Smooth muscle cell (in vitro differentiated cells): ENCODE measurements at regions not wholly inside any gene's neighbourhood (a gene's known extent, or its start where the extent isn't known, plus 50 kb on each side); places are given as distances from the start of the nearest gene placed in this dataset.
"Not testable (repeated sequence)": the region's sequence is repeated elsewhere in the genome, so short reads cannot be mapped to it uniquely, and the experiment has no call there.

Experiments used
- DNase-seq: peaks from one replicate; lab custom pipeline; 2025; ENCODE audit not compliant: unreplicated experiment; lab: John Stamatoyannopoulos, UW
- H2AFZ ChIP-seq: fragments of 200-600 bp; sonication (generic); 2 replicates; pipeline ENCODE4 v1.6.0; 2016; ENCODE audit warnings: antibody characterized with exemption, low read depth, mild to moderate bottlenecking
- H3F3A ChIP-seq: fragments of 200-600 bp; sonication (generic); 2 replicates; pipeline ENCODE4 v1.6.0; 2017; ENCODE audit warnings: antibody characterized with exemption, low read depth
- H3K27ac ChIP-seq: fragments of 200-600 bp; sonication (generic); 2 replicates; pipeline ENCODE4 v1.5.1; 2016; ENCODE audit warnings: low read depth, mild to moderate bottlenecking
- H3K27me3 ChIP-seq: fragments of 200-600 bp; sonication (generic); 2 replicates; pipeline ENCODE4 v1.6.1; 2016; ENCODE audit warnings: low read depth, mild to moderate bottlenecking
- H3K36me3 ChIP-seq: fragments of 200-600 bp; sonication (generic); 2 replicates; pipeline ENCODE4 v1.5.1; 2016; ENCODE audit warnings: low read depth
- H3K4me1 ChIP-seq: fragments of 200-600 bp; sonication (generic); 2 replicates; pipeline ENCODE4 v1.5.1; 2016; ENCODE audit warnings: low read depth
- H3K4me2 ChIP-seq: fragments of 200-600 bp; sonication (generic); 2 replicates; pipeline ENCODE4 v1.6.0; 2016; ENCODE audit warnings: mild to moderate bottlenecking
- H3K4me3 ChIP-seq: fragments of 200-600 bp; sonication (generic); 2 replicates; pipeline ENCODE4 v1.5.1; 2016; ENCODE audit warnings: mild to moderate bottlenecking
- H3K79me2 ChIP-seq: fragments of 200-600 bp; sonication (generic); 2 replicates; pipeline ENCODE4 v1.6.0; 2016; ENCODE audit warnings: low read depth, mild to moderate bottlenecking
- H3K9ac ChIP-seq: fragments of 200-600 bp; sonication (generic); 2 replicates; pipeline ENCODE4 v1.6.0; 2016; ENCODE audit warnings: low read depth
- H3K9me3 ChIP-seq: fragments of 200-600 bp; sonication (generic); replicated peaks from 2 replicates; pipeline ENCODE4 v1.5.1; 2016; ENCODE audit warnings: low read depth
- H4K20me1 ChIP-seq: fragments of 200-600 bp; sonication (generic); 2 replicates; pipeline ENCODE4 v1.6.0; 2016; ENCODE audit warnings: low read depth
- WGBS: methylation state at CpG from one replicate; pipeline ENCODE4 v1.1.7; 2016; ENCODE audit warnings: low lambda C conversion rate; 5-methylcytosine and 5-hydroxymethylcytosine counted together
- TF ChIP-seq, protein P1 (sequence below): fragments of 200-600 bp; sonication (generic); IDR thresholded peaks from 2 replicates; pipeline ENCODE4 v1.5.1; 2017; ENCODE audit warnings: borderline replicate concordance, mild to moderate bottlenecking, antibody characterized with exemption; ENCODE audit not compliant: insufficient read depth, poor library complexity, severe bottlenecking

GRCh38 chr1:118381197-118381869 is 196.3 kb upstream of the SPAG17 start:
- WGBS = 89% methylated on average over 1 of the region's 1 CpG
- DNase-seq = no peak
- no peaks in the 10 kb centered on the region for H3K36me3 ChIP-seq
- no peaks in the 10 kb centered on the region for H3F3A ChIP-seq
- H3K4me1 ChIP-seq = no peaks in the 10 kb centered on the region
- no peak overlapping the region for H3K9ac ChIP-seq
- no peak overlapping the region for H3K4me2 ChIP-seq
- H3K27ac ChIP-seq = no peak overlapping the region
- H3K4me3 ChIP-seq = no peak overlapping the region
- TF ChIP-seq, protein P1, sequence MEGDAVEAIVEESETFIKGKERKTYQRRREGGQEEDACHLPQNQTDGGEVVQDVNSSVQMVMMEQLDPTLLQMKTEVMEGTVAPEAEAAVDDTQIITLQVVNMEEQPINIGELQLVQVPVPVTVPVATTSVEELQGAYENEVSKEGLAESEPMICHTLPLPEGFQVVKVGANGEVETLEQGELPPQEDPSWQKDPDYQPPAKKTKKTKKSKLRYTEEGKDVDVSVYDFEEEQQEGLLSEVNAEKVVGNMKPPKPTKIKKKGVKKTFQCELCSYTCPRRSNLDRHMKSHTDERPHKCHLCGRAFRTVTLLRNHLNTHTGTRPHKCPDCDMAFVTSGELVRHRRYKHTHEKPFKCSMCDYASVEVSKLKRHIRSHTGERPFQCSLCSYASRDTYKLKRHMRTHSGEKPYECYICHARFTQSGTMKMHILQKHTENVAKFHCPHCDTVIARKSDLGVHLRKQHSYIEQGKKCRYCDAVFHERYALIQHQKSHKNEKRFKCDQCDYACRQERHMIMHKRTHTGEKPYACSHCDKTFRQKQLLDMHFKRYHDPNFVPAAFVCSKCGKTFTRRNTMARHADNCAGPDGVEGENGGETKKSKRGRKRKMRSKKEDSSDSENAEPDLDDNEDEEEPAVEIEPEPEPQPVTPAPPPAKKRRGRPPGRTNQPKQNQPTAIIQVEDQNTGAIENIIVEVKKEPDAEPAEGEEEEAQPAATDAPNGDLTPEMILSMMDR = no peak
- no peak overlapping the region for H2AFZ ChIP-seq
- no peaks in the 10 kb centered on the region for H3K27me3 ChIP-seq
- H3K79me2 ChIP-seq = no peaks in the 10 kb centered on the region
- no peaks in the 10 kb centered on the region for H3K9me3 ChIP-seq
- H4K20me1 ChIP-seq = no peaks in the 10 kb centered on the region

- not testable (repeated sequence) for H3K27me3 ChIP-seq, H3K79me2 ChIP-seq, DNase-seq, H3K4me1 ChIP-seq, H2AFZ ChIP-seq, H3K4me2 ChIP-seq, H3K4me3 ChIP-seq, H3K27ac ChIP-seq, H3K9me3 ChIP-seq, H3F3A ChIP-seq, H4K20me1 ChIP-seq, H3K36me3 ChIP-seq, H3K9ac ChIP-seq
- 94% methylated on average over 2 of the region's 2 CpGs for WGBS
Measured at GRCh38 chr1:118377183-118377582, 192.2 kb upstream of the SPAG17 start.

GRCh38 chr1:118371612-118372011 is 186.6 kb upstream of the SPAG17 start:
- H3F3A ChIP-seq = no peaks in the 10 kb centered on the region
- H2AFZ ChIP-seq = no peak overlapping the region
- no peak overlapping the region for H3K27ac ChIP-seq
- no peak overlapping the region for H3K4me2 ChIP-seq
- no peaks in the 10 kb centered on the region for H3K9me3 ChIP-seq
- H3K27me3 ChIP-seq = no peaks in the 10 kb centered on the region
- H3K4me3 ChIP-seq = no peak overlapping the region
- no peak for DNase-seq
- TF ChIP-seq, protein P1 = no peak
- H3K4me1 ChIP-seq = no peaks in the 10 kb centered on the region
- no peaks in the 10 kb centered on the region for H3K36me3 ChIP-seq
- no peaks in the 10 kb centered on the region for H4K20me1 ChIP-seq
- no peaks in the 10 kb centered on the region for H3K79me2 ChIP-seq
- no peak overlapping the region for H3K9ac ChIP-seq

DNA sequence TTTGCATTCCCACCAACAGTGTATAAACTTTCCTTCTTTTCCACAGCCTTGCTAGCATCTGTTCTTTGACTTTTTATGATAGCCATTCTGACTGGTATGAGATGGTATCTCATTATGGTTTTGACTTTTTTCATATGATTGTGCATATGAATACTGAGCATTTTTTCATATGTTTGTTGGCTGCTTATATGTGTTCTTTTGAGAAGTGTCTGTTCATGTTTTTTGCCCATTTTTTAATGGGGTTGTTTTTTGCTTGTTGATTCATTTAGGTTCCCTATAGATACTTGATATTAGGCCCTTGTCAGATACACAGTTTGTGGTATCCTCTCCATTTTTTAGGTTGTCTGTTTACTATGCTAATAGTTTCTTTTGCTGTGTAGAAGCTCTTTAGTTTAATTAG is 185.8 kb upstream of the SPAG17 start:
- H3K4me1 ChIP-seq = no peaks in the 10 kb centered on the region
- H3K27me3 ChIP-seq = no peaks in the 10 kb centered on the region
- no peaks in the 10 kb centered on the region for H3K79me2 ChIP-seq
- no peak overlapping the region for H3K27ac ChIP-seq
- H3K4me3 ChIP-seq = no peak overlapping the region
- H2AFZ ChIP-seq = no peak overlapping the region
- no peak for DNase-seq
- no peaks in the 10 kb centered on the region for H4K20me1 ChIP-seq
- no peak overlapping the region for H3K9ac ChIP-seq
- no peak overlapping the region for H3K4me2 ChIP-seq
- H3K36me3 ChIP-seq = no peaks in the 10 kb centered on the region
- TF ChIP-seq, protein P1 = no peak
- H3K9me3 ChIP-seq = no peaks in the 10 kb centered on the region
- no peaks in the 10 kb centered on the region for H3F3A ChIP-seq
